ENCODE measurements at regions not wholly inside any gene's neighbourhood (a gene's known extent, or its start where the extent isn't known, plus 50 kb on each side); places are given as distances from the start of the nearest gene placed in this dataset.

DNA sequence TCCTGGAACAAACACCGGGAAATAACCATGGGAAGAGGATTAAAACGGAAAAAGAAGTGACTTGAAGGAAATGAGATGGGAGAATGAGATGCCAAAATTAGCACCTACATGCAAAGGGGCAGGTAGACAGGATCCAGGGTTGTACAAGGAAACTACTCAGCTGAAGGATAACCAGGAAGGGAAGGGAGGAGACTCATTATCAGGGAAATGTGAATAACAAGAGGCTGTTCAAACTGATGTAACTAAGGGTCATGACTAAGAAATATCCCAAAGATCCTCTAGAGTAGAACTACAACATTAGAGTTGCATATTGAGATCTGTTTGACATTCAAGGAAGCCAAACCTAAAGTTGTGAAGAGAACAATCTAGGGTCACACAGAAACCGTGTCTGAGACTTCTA lies 166.2 kb upstream of the SP8 start:
- DNase-seq: no peak

GRCh38 chr7:20954711-20955619 lies 168.3 kb upstream of the SP8 start:
- DNase-seq: no peak

- no peak for DNase-seq
These were observed 171.9 kb upstream of the SP8 start for GRCh38 chr7:20958572-20958971.

DNA sequence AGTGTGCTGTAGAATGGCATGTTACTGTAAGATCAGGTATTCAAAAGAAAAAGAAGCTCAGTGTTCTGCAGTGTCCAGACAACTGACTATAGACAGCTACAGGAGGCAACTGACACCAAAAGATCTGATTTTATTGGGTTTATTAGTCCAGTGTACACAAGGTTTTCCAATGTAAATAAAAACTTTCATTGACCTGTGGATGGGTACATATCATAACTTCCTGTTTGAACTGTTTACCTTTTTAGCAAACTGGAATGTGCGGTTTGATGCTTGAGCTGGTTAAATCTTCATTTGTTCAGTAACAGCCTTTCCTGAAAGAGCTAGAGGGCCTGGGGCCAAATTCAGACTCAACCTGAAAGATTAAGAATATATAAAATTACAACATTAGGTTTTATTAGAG lies 172.6 kb upstream of the SP8 start:
- no peak for DNase-seq

DNA sequence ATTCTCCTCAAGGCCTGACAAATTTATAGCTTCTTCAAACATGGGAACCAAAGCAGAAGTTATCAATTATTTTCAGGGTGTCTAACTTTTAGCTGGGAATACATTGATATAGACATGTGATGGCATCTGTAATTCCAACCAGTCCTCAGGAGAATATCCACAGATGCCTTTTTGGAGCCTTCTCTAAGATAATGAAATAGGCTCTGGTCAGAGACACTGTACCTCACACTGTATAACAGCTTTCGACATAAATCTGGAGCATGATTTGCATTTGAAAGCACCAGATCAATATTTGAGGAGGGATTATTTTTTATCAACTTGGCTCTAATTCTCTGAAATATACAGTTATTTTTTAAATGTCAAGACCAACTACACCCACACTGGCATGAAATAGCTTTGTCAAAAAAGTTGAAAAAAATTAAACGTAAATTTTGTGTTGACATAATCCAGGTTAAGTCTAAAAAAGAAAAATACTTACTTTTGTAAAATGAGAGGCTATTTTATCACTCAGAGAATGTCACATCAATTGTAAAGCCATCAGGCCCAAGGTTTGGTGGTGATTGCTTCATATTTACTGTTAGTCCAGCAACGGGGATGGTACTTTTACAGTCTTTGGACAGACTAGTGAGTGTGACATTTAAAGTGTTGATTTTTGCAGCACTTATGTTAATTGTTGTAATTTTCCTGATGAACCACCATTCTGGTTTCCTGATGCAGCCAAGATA lies 177.0 kb upstream of the SP8 start:
- DNase-seq: no peak

GRCh38 chr7:20964281-20964918 lies 177.7 kb upstream of the SP8 start:
- no peak for DNase-seq

DNA sequence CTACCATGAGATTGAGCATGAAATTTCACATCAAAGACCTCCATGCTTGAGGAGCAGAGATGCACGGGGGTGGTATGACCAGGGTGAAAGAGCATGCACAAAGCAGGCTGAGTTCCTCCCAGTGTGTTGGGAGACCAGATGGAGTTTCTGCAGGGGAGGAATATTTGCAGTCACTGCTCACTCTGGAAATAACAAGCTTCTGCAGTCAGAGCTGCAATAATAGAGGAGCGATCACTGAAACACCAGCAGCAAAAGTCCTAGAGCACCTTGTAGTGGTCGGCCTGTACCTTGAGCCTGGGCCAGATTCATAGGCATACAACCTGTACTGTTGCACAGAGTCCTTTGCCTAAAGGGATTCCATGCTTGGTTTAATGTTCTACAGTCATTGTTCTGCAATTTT lies 184.5 kb upstream of the SP8 start:
- no peak for DNase-seq

DNA sequence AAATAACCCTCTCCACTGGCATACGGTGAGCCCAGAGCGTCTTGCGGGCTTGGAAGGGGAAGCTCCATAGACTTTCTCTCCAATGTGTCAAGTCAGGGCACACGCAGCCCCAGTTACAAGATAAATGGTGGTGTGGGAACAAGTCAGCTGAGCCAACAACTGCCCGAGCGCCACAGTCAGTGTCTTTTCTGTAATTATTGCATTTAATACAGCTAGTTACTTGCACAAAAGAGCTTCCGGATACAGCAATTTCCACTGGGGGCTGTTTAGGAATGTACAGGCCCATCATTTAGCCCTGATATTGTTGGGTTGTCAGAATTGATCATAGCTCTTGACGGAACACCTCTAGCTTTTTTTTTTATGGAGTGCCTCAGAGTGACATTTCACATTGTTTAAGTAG lies 193.5 kb upstream of the SP8 start:
- no peak for DNase-seq

- DNase-seq: no peak
These were observed 194.1 kb upstream of the SP8 start for GRCh38 chr7:20980668-20981264.

DNA sequence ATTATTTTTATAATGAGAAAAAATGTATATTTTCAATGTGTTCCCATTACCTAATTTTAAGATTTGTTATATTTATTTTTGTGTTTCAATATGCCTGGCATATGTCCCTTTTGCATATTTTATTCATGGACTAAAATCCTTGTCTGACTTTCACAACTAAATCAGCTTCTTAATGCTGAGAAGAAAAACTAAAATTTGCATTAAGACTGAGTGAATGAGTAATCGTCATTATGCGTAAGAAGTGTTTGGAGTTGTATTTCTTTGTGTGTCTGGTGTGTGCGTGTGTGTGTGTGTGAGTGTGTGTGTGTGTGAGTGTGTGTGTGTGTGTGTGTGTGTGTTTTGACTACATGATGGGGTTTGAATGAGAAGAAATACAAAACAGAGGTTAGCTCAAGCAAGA lies 201.7 kb upstream of the SP8 start:
- DNase-seq: no peak

GRCh38 chr7:20991544-20991943 lies 204.9 kb upstream of the SP8 start:
- DNase-seq: no peak

DNA sequence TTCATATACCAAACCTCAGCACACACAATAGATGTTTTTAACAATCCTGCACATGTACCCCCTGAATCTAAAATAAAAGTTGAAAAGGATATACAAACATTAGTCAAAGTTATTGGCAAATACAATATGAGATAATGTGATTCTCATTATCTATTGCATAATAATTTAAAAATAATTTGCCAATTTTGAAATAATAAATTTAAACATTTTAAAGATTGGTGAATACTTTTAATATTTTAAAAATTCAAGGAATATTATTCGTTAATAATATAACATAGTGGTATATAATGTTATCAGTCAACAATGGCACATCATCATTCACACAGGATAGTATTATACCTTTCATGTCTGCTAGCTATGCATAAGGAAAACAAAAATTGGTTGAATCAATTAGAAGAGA lies 207.0 kb upstream of the SP8 start:
- DNase-seq: no peak

DNA sequence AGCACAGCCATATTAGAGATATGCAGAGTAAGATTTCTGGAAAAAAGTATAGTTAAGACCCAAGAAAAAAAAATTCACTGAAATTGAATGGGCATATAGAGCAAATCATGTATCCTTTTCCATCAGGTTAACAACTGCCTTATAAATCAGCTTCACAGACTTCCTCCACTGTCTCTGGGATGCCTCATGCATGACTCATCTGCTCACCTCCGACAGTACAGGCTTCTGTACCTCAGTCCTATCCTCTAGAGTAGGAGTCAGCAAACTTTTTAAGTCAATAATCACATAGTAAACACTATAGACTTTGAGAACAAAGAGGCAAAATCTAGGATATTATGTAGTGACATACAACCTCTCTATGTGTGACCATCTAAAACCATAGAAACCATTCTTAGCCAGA lies 211.6 kb upstream of the SP8 start:
- no peak for DNase-seq

DNA sequence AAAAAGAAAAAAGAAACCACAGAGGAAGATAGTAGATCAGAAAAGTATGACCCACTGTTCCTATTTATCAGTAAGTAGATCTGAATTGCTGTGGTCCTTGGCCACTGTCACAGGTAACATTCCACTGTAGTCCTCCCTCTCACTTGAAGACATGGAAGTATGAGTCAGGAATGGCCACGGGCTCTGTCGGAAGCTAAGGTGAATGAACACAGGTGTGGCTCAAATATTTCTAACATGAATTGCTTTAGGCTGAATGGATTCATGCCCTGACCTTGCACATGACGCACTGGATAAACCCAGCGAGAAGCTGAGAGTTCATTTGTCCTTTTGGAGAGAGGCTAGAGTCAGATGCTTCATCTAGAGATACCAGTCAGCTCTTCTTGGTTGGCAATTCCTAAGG lies 224.5 kb upstream of the SP8 start:
- no peak for DNase-seq

DNA sequence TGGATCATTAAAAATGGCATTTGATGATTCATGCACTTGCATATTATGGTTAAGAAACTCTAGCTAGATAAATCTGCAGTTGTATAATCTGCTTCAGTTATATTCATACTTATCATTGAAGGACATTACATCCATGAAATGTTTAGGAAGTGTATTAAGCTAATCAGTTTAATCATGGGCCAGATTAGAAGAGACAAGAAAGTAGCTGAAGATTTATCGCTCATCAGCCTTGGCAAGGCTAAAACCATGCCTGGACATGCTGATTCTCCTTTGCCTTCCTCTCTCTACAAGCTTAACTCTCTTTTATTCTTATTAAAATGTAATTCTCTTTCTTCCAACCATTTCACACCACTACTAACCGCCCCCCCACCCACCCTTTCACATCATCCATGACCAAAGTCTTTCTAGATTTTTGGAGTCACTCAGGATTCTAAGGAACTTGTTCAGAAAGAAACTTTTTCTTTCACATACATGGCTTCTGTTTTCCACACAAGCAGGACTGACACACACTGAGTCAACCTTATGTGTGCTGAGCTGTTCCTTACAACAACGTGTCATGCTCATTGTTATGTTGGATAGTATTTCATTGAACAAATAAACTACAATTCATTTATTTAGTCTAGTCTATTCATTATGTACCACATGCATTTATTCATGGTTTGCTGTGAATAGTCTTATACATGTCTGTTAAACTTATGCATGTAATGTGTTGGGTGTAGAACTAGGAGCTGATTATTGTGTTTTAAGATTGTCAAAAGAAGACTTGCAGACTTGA lies 227.3 kb upstream of the SP8 start:
- no peak for DNase-seq

DNA sequence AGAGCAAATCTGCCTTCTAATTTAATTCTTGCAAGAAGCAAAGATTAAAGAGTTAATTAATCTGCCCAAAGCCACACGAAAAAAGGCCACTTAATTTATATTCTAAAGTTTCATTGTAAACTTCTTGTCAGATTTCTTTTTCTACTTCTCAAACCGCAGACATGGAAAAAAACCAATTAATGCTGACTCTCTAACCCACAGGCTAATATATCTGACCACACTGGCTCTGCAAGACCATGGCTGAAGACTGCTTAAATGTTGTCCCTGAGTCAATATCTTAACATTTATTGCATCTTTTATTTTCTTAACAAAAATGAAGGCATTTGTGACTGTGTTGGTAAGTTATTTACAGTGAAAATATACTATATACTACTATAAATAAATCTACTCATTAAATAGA lies 234.0 kb upstream of the SP8 start:
- no peak for DNase-seq

- no peak for DNase-seq
These were observed 237.3 kb upstream of the SP8 start for GRCh38 chr7:21023841-21024484.

DNA sequence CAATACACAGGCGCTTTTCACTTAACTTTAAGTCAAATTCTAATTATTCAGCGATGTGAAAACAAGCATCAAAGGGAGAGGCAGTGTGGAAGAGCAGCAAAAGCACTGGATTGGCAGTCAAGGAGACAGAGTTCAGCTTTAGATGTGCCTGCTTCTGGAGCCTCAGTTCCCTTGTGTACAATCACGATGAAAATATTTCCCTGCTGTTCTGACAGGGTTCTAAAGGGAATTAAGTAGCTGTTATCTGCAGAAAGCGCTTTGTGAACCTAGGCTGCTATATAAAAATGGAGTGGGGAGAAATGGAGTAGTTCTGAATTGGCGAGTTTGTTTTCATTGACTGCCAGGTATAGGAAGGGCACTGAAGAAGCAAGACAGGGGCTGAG lies 237.8 kb upstream of the SP8 start:
- DNase-seq: no peak

GRCh38 chr7:21028186-21028585 lies 241.5 kb upstream of the SP8 start:
- DNase-seq: no peak

GRCh38 chr7:21028599-21028998 lies 241.9 kb upstream of the SP8 start:
- DNase-seq: no peak

DNA sequence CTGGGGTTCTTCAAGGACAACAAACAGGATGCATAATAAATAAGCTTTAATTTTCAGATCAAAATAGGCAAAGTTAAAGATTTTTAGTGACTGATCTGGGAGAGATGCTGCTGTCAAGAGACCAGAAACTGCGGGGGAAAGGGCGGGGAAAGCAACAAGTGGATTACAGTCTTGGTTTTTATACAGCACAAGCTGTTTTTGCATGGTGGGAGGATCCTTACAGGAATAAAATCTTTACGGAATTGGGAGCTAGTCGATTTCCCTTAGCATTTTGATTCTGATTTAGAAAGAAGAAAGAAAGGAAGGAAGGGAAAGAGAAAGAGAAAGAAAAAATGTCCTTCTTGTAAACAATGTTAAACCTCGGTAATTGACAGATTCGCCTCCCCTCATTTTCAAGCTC lies 242.3 kb upstream of the SP8 start:
- no peak for DNase-seq

DNA sequence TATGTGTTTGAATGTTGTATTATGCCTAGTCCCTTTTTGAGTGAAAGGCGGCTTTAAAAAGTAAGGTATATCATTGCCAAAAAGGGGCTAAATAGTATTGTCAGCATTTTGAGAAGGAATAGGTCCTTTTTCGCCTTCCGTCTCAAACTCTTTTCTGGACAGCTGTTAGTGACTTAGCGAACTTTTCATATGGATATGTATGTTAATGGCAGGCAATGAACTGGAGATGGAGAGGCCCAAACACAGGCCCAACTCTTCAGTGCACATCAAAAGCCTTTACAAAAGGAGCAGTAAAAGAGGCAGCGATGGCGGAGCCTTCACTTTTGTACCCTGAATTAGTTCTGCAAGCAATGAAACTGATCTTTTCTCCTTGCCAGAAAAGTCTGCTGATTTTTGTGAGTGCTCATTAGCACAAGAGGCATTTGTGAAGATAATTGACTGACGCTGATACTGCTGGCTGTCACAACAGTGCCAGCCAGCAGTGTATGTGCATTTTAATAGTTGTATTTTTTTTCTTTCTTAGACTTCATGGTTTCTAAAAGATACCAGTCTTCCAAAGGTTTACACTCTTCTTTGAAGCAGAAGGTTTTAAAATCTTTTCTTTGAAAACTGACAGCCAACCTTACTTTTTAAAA lies 243.7 kb upstream of the SP8 start:
- DNase-seq: no peak
